IMR-90 (cell line): ENCODE measurements at regions not wholly inside any gene's neighbourhood (a gene's known extent, or its start where the extent isn't known, plus 50 kb on each side); places are given as distances from the start of the nearest gene placed in this dataset.

Source experiments
- ATAC-seq: fragments of 200-7000 bp; cut with Tn5 transposase; 2 replicates; pipeline ENCODE4 v1.9.1; 2020; ENCODE audit warnings: low read depth, mild to moderate bottlenecking, moderate library complexity
- BruUV-seq: library from RNA; stranded (reverse); fragments of 400-500 nt; replicated peaks from 2 replicates; lab custom pipeline; 2021; lab: Mats Ljungman, UMichigan
- CTCF ChIA-PET: fragments of 300-600 bp; formaldehyde crosslinking; extraction: SDS; loops from one replicate; lab custom pipeline; 2021; ENCODE audit warnings: antibody characterized with exemption; lab: Yijun Ruan, JAX
- POLR2A ChIA-PET: fragments of 300-600 bp; sonication (Branson Sonifier 250); formaldehyde crosslinking; loops from one replicate; lab custom pipeline; 2022; ENCODE audit warnings: antibody characterized with exemption; ENCODE audit not compliant: unreplicated experiment; lab: Charles Lee
- DNase-seq: peaks from one replicate; pipeline ENCODE4 v3.0.0; 2013
- H2AFZ ChIP-seq: replicated peaks from 2 replicates; pipeline ENCODE3; 2013; ENCODE audit warnings: low read length, mild to moderate bottlenecking; ENCODE audit not compliant: poor library complexity
- H2AK5ac ChIP-seq: 2 replicates; pipeline ENCODE4 v1.6.1; 2013; ENCODE audit warnings: low read depth, low read length, inconsistent platforms
- H2AK9ac ChIP-seq: replicated peaks from 2 replicates; pipeline ENCODE3; 2013; ENCODE audit warnings: mild to moderate bottlenecking, low read depth, low read length, moderate library complexity; ENCODE audit not compliant: poor library complexity
- H2BK120ac ChIP-seq: 2 replicates; pipeline ENCODE4 v1.6.1; 2013; ENCODE audit warnings: low read depth, low read length, inconsistent platforms
- H2BK15ac ChIP-seq: 3 replicates; pipeline ENCODE4 v1.6.1; 2013; ENCODE audit warnings: low read depth, low read length, inconsistent platforms
- H2BK20ac ChIP-seq: 2 replicates; pipeline ENCODE4 v1.6.1; 2013; ENCODE audit warnings: low read depth, mild to moderate bottlenecking, inconsistent platforms, low read length, moderate library complexity
- H2BK5ac ChIP-seq: 2 replicates; pipeline ENCODE4 v1.6.1; 2013; ENCODE audit warnings: mild to moderate bottlenecking, low read depth, low read length, inconsistent platforms; ENCODE audit not compliant: poor library complexity, severe bottlenecking
- H3K14ac ChIP-seq: replicated peaks from 2 replicates; pipeline ENCODE4 v1.6.1; 2013; ENCODE audit warnings: low read depth, low read length, inconsistent platforms
- H3K18ac ChIP-seq: 2 replicates; pipeline ENCODE4 v1.6.1; 2013; ENCODE audit warnings: low read depth, low read length, control low read depth
- H3K23ac ChIP-seq: 2 replicates; pipeline ENCODE4 v1.6.1; 2013; ENCODE audit warnings: low read depth, low read length, inconsistent platforms
- H3K27ac ChIP-seq: 2 replicates; pipeline ENCODE4 v1.5.1; 2013; ENCODE audit warnings: mild to moderate bottlenecking, control low read depth, low read length; ENCODE audit not compliant: insufficient read depth
- H3K27me3 ChIP-seq: 2 replicates; pipeline ENCODE4 v1.6.1; 2013; ENCODE audit warnings: low read length; ENCODE audit not compliant: control insufficient read depth, insufficient read depth
- H3K36me3 ChIP-seq: 2 replicates; pipeline ENCODE4 v1.6.1; 2013; ENCODE audit warnings: low read length, mixed read lengths; ENCODE audit not compliant: control insufficient read depth, insufficient read depth
- H3K4ac ChIP-seq: 2 replicates; pipeline ENCODE4 v1.6.1; 2013; ENCODE audit warnings: low read depth, low read length, inconsistent platforms
- H3K4me1 ChIP-seq: 2 replicates; pipeline ENCODE4 v1.6.1; 2013; ENCODE audit warnings: low read length, mixed read lengths; ENCODE audit not compliant: control insufficient read depth, insufficient read depth
- H3K4me2 ChIP-seq: 2 replicates; pipeline ENCODE4 v1.6.1; 2013; ENCODE audit warnings: low read depth, mild to moderate bottlenecking, control low read depth, low read length, moderate library complexity
- H3K4me3 ChIP-seq: 2 replicates; pipeline ENCODE4 v1.5.1; 2013; ENCODE audit warnings: low read depth, mild to moderate bottlenecking, control low read depth, low read length, moderate library complexity; ENCODE audit not compliant: insufficient read depth
- H3K56ac ChIP-seq: 2 replicates; pipeline ENCODE4 v1.6.1; 2013; ENCODE audit warnings: low read length, inconsistent platforms; ENCODE audit not compliant: insufficient read depth; ENCODE audit errors: extremely low read depth
- H3K79me1 ChIP-seq, 2 experiments: 2 replicates each; pipeline ENCODE4 v1.6.1; 2013; ENCODE audit warnings: low read length in 2 of 2, inconsistent platforms in 1 of 2, low read depth in 1 of 2
- H3K9ac ChIP-seq: 2 replicates; pipeline ENCODE4 v1.6.1; 2013; ENCODE audit warnings: low read depth, low read length, control low read depth
- H3K9me1 ChIP-seq: 2 replicates; pipeline ENCODE4 v1.6.1; 2013; ENCODE audit warnings: low read length, inconsistent platforms; ENCODE audit not compliant: insufficient read depth
- H3K9me3 ChIP-seq: 2 replicates; pipeline ENCODE4 v1.6.1; 2013; ENCODE audit warnings: low read length; ENCODE audit not compliant: control insufficient read depth, insufficient read depth
- H4K20me1 ChIP-seq: 2 replicates; pipeline ENCODE4 v1.6.1; 2013; ENCODE audit warnings: low read length, inconsistent platforms; ENCODE audit not compliant: insufficient read depth
- H4K5ac ChIP-seq: 2 replicates; pipeline ENCODE4 v1.6.1; 2013; ENCODE audit warnings: mild to moderate bottlenecking, low read depth, low read length, control low read depth
- H4K8ac ChIP-seq, 2 experiments: 2 replicates each; pipeline ENCODE4 v1.6.1; 2013; ENCODE audit warnings: low read depth in 2 of 2, low read length in 2 of 2, control low read depth in 1 of 2, inconsistent platforms in 1 of 2
- H4K91ac ChIP-seq: 2 replicates; pipeline ENCODE4 v1.6.1; 2013; ENCODE audit warnings: low read depth, low read length, inconsistent platforms; ENCODE audit not compliant: insufficient read depth
- BHLHE40 ChIP-seq: fragments of 150-350 bp; IDR thresholded peaks from 2 replicates; pipeline ENCODE4 v1.6.1; 2016; ENCODE audit warnings: mild to moderate bottlenecking, low read depth, low read length
- CEBPB ChIP-seq: IDR thresholded peaks from 2 replicates; pipeline ENCODE4 v1.6.1; 2012; ENCODE audit warnings: low read depth, low read length, improper control_type of control experiment
- CHD1 ChIP-seq: IDR thresholded peaks from 2 replicates; pipeline ENCODE4 v1.6.1; 2012; ENCODE audit warnings: low read depth, low read length, improper control_type of control experiment
- FOS ChIP-seq: fragments of 150-350 bp; IDR thresholded peaks from 2 replicates; pipeline ENCODE4 v1.6.1; 2016; ENCODE audit warnings: low read depth, low read length
- MAFK ChIP-seq: IDR thresholded peaks from 2 replicates; pipeline ENCODE4 v1.6.1; 2012; ENCODE audit warnings: low read depth, low read length, improper control_type of control experiment
- MAZ ChIP-seq: IDR thresholded peaks from 2 replicates; pipeline ENCODE4 v1.6.1; 2012; ENCODE audit warnings: low read depth, mild to moderate bottlenecking, low read length, improper control_type of control experiment, moderate library complexity, borderline replicate concordance
- MXI1 ChIP-seq: IDR thresholded peaks from 2 replicates; pipeline ENCODE4 v1.6.1; 2012; ENCODE audit warnings: low read depth, mild to moderate bottlenecking, low read length, moderate library complexity, borderline replicate concordance
- NFE2L2 ChIP-seq: fragments of 150-350 bp; IDR thresholded peaks from 2 replicates; pipeline ENCODE4 v1.6.1; 2016; ENCODE audit warnings: low read depth, mild to moderate bottlenecking, low read length
- POLR2A ChIP-seq: IDR thresholded peaks from 2 replicates; pipeline ENCODE4 v1.6.1; 2012; ENCODE audit warnings: mild to moderate bottlenecking, low read depth, low read length
- RAD21 ChIP-seq: IDR thresholded peaks from 2 replicates; pipeline ENCODE4 v1.6.1; 2012; ENCODE audit warnings: low read length, improper control_type of control experiment
- RFX5 ChIP-seq: IDR thresholded peaks from 2 replicates; pipeline ENCODE4 v1.8.0; 2012; ENCODE audit warnings: low read depth, mild to moderate bottlenecking, low read length, moderate library complexity
- SMC3 ChIP-seq: fragments of 150-350 bp; IDR thresholded peaks from 2 replicates; pipeline ENCODE4 v1.6.1; 2016; ENCODE audit warnings: low read depth, mild to moderate bottlenecking, antibody characterized with exemption, low read length, moderate library complexity
- WGBS, 2 experiments: methylation state at CpG; one replicate each; pipeline versions ENCODE4 v1.1.5 to v1.1.7; 2013; ENCODE audit warnings: missing lambda C conversion rate in 2 of 2; ENCODE audit not compliant: insufficient read length in 1 of 2; ENCODE audit errors: extremely low coverage in 2 of 2; 5-methylcytosine and 5-hydroxymethylcytosine counted together
- dilution Hi-C: fragments of 300-500 bp; cut with HindIII; formaldehyde crosslinking; loops from one replicate; pipeline ENCODE4 v1.14.3; 2018; ENCODE audit warnings: low sequenced_read_pairs; ENCODE audit not compliant: unreplicated experiment
- in situ Hi-C: fragments of 300-500 bp; cut with MboI; formaldehyde crosslinking; loops from 3 replicates; pipeline ENCODE4 v1.14.3; 2019; ENCODE audit warnings: low sequenced_read_pairs, inconsistent platforms, mixed read lengths
- intact Hi-C: fragments of 100-400 bp; cut with micrococcal nuclease; formaldehyde crosslinking; loops from 2 replicates; pipeline ENCODE4 v1.10.0; 2022
- TF ChIP-seq, protein P1 (sequence below): fragments of 150-350 bp; IDR thresholded peaks from 2 replicates; pipeline ENCODE4 v1.6.1; 2017; ENCODE audit warnings: mild to moderate bottlenecking, antibody characterized with exemption, low read length, low read depth
- TF ChIP-seq, protein P2 (sequence below): conservative IDR thresholded peaks from 2 replicates; pipeline ENCODE4 v1.5.1; 2012; ENCODE audit warnings: mild to moderate bottlenecking, low read depth, low read length, improper control_type of control experiment
- TF ChIP-seq, protein P3 (sequence below): fragments of 150-350 bp; IDR thresholded peaks from 2 replicates; pipeline ENCODE4 v1.6.1; 2016; ENCODE audit warnings: low read depth, mild to moderate bottlenecking, low read length, moderate library complexity, borderline replicate concordance

DNA sequence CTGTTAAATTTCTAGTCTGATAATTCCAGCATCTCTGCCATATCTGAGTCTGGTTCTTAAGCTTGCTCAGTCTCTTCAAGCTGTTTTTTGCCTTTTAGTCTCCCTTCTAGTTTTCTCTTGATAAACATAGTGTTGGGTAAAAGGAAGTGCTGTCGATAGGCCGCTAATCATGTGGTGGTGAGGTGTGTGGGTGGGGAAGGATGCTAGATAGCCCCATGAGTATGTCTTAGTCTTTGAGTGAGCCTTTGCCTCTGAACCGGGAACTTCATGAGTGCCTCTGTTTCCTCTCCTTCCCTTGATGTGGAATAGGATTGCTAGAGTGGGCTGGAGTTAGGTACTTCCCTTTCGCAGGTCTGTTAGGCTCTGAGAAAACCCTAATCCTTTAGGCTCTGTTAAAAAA lies 441.8 kb downstream of the INHBA start:
- in situ Hi-C loops (no loop called here), intact Hi-C loops (no loop called here), dilution Hi-C loops (no loop called here)
- H2AK9ac ChIP-seq = no peak overlapping the region
- ATAC-seq = no peak
- H4K5ac ChIP-seq = no peak overlapping the region
- DNase-seq = no peak
- H2AFZ ChIP-seq = no peak overlapping the region
- peak overlapping the region; percentile 45; the same call in 1 of the 2 replicates for H3K14ac ChIP-seq
- H3K4me2 ChIP-seq = no peak overlapping the region
- H2AK5ac ChIP-seq = no peak overlapping the region
- H3K9me3 ChIP-seq = no peaks in the 10 kb centered on the region
- H3K56ac ChIP-seq = no peak overlapping the region
- H3K18ac ChIP-seq = no peak overlapping the region
- peaks cover 5% of the 10 kb centered on the region for H3K9me1 ChIP-seq
- TF ChIP-seq BHLHE40 (no peak), FOS (no peak), MAZ (no peak), CHD1 (no peak), SMC3 (no peak), RAD21 (no peak), CEBPB (no peak), MXI1 (no peak), MAFK (no peak), RFX5 (no peak), NFE2L2 (no peak), POLR2A (no peak)
- TF ChIP-seq, protein P1, sequence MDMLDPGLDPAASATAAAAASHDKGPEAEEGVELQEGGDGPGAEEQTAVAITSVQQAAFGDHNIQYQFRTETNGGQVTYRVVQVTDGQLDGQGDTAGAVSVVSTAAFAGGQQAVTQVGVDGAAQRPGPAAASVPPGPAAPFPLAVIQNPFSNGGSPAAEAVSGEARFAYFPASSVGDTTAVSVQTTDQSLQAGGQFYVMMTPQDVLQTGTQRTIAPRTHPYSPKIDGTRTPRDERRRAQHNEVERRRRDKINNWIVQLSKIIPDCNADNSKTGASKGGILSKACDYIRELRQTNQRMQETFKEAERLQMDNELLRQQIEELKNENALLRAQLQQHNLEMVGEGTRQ = no peak
- TF ChIP-seq, protein P2, sequence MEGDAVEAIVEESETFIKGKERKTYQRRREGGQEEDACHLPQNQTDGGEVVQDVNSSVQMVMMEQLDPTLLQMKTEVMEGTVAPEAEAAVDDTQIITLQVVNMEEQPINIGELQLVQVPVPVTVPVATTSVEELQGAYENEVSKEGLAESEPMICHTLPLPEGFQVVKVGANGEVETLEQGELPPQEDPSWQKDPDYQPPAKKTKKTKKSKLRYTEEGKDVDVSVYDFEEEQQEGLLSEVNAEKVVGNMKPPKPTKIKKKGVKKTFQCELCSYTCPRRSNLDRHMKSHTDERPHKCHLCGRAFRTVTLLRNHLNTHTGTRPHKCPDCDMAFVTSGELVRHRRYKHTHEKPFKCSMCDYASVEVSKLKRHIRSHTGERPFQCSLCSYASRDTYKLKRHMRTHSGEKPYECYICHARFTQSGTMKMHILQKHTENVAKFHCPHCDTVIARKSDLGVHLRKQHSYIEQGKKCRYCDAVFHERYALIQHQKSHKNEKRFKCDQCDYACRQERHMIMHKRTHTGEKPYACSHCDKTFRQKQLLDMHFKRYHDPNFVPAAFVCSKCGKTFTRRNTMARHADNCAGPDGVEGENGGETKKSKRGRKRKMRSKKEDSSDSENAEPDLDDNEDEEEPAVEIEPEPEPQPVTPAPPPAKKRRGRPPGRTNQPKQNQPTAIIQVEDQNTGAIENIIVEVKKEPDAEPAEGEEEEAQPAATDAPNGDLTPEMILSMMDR = no peak
- TF ChIP-seq, protein P3, sequence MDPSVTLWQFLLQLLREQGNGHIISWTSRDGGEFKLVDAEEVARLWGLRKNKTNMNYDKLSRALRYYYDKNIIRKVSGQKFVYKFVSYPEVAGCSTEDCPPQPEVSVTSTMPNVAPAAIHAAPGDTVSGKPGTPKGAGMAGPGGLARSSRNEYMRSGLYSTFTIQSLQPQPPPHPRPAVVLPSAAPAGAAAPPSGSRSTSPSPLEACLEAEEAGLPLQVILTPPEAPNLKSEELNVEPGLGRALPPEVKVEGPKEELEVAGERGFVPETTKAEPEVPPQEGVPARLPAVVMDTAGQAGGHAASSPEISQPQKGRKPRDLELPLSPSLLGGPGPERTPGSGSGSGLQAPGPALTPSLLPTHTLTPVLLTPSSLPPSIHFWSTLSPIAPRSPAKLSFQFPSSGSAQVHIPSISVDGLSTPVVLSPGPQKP = no peak
- H2BK120ac ChIP-seq = 0 out of 2 replicates have a peak overlapping the region, but pooled peaks have one; percentile 3
- H2BK20ac ChIP-seq = 0 out of 2 replicates have a peak overlapping the region, but pooled peaks have one; percentile 5
- H4K20me1 ChIP-seq = no peaks in the 10 kb centered on the region
- ChIA-PET POLR2A (interaction anchor here (0.8 kb wide), 1 partner anchor 433 kb away, joined by 3 read pairs; no protein-coding TSS in a partner anchor), CTCF (no interaction called here)
- no peak overlapping the region for H4K8ac ChIP-seq
- no CpG with 5 or more reads among the region's 4 CpGs for WGBS, 2 experiments
- no TSS peak for BruUV-seq
- no peaks in the 10 kb centered on the region for H3K27me3 ChIP-seq
- H4K91ac ChIP-seq = no peak overlapping the region
- H3K23ac ChIP-seq = no peak overlapping the region
- H2BK5ac ChIP-seq = no peak overlapping the region
- H3K4me3 ChIP-seq = no peak overlapping the region
- H3K36me3 ChIP-seq = no peaks in the 10 kb centered on the region
- no peak overlapping the region for H3K27ac ChIP-seq
- no peak overlapping the region for H3K9ac ChIP-seq
- H2BK15ac ChIP-seq = no peak overlapping the region
- no peaks in the 10 kb centered on the region for H3K79me1 ChIP-seq
- H3K4me1 ChIP-seq = peaks cover 6% of the 10 kb centered on the region
- peak overlapping the region; percentile 21; the same call in 1 of the 2 replicates for H3K4ac ChIP-seq
